HepG2 (cell line): ENCODE measurements at regions not wholly inside any gene's neighbourhood (a gene's known extent, or its start where the extent isn't known, plus 50 kb on each side); places are given as distances from the start of the nearest gene placed in this dataset.

ENCODE experiments used
- GLI4 ChIP-seq: sonication (generic); formaldehyde crosslinking; IDR thresholded peaks from 2 replicates; pipeline ENCODE4 v1.5.1; 2020; ENCODE audit warnings: missing genetic modification reagents, mild to moderate bottlenecking, moderate library complexity, borderline replicate concordance
- KLF11 ChIP-seq: IDR thresholded peaks from 2 replicates; pipeline ENCODE4 v1.6.1; 2016; ENCODE audit warnings: missing compliant biosample characterization
- POLR2AphosphoS5 ChIP-seq: IDR thresholded peaks from 2 replicates; pipeline ENCODE4 v1.6.1; 2012; ENCODE audit warnings: low read depth, low read length
- TBL1XR1 ChIP-seq: fragments of 150-350 bp; IDR thresholded peaks from 2 replicates; pipeline ENCODE4 v1.6.1; 2014; ENCODE audit warnings: borderline replicate concordance, low read length; ENCODE audit not compliant: partially characterized antibody
- ZFX ChIP-seq: sonication (generic); formaldehyde crosslinking; IDR thresholded peaks from 2 replicates; pipeline ENCODE4 v1.4.0; 2020; ENCODE audit warnings: mild to moderate bottlenecking, low read depth, missing genetic modification reagents, moderate library complexity
- ZNF737 ChIP-seq: sonication (generic); formaldehyde crosslinking; IDR thresholded peaks from 2 replicates; pipeline ENCODE4 v1.5.0; 2020; ENCODE audit warnings: missing genetic modification reagents, mild to moderate bottlenecking, borderline replicate concordance
- TF ChIP-seq, protein P1 (sequence below): sonication (generic); formaldehyde crosslinking; IDR thresholded peaks from 2 replicates; pipeline ENCODE4 v1.4.0; 2020; ENCODE audit warnings: missing genetic modification reagents, borderline replicate concordance
- TF ChIP-seq, protein P2 (sequence below): sonication (generic); formaldehyde crosslinking; IDR thresholded peaks from 2 replicates; pipeline ENCODE4 v1.5.0; 2020; ENCODE audit warnings: mild to moderate bottlenecking, missing genetic modification reagents, moderate library complexity
- TF ChIP-seq, protein P3 (sequence below): sonication (generic); formaldehyde crosslinking; IDR thresholded peaks from 2 replicates; pipeline ENCODE4 v1.5.0; 2020; ENCODE audit warnings: missing genetic modification reagents, mild to moderate bottlenecking, borderline replicate concordance

- TF ChIP-seq, protein P1, sequence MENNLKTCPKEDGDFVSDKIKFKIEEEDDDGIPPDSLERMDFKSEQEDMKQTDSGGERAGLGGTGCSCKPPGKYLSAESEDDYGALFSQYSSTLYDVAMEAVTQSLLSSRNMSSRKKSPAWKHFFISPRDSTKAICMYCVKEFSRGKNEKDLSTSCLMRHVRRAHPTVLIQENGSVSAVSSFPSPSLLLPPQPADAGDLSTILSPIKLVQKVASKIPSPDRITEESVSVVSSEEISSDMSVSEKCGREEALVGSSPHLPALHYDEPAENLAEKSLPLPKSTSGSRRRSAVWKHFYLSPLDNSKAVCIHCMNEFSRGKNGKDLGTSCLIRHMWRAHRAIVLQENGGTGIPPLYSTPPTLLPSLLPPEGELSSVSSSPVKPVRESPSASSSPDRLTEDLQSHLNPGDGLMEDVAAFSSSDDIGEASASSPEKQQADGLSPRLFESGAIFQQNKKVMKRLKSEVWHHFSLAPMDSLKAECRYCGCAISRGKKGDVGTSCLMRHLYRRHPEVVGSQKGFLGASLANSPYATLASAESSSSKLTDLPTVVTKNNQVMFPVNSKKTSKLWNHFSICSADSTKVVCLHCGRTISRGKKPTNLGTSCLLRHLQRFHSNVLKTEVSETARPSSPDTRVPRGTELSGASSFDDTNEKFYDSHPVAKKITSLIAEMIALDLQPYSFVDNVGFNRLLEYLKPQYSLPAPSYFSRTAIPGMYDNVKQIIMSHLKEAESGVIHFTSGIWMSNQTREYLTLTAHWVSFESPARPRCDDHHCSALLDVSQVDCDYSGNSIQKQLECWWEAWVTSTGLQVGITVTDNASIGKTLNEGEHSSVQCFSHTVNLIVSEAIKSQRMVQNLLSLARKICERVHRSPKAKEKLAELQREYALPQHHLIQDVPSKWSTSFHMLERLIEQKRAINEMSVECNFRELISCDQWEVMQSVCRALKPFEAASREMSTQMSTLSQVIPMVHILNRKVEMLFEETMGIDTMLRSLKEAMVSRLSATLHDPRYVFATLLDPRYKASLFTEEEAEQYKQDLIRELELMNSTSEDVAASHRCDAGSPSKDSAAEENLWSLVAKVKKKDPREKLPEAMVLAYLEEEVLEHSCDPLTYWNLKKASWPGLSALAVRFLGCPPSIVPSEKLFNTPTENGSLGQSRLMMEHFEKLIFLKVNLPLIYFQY (CRISPR knock-in tag) = no peak
- TF ChIP-seq TBL1XR1 = no peak
- no peak for TF ChIP-seq GLI4 (CRISPR knock-in tag)
- TF ChIP-seq, protein P2, sequence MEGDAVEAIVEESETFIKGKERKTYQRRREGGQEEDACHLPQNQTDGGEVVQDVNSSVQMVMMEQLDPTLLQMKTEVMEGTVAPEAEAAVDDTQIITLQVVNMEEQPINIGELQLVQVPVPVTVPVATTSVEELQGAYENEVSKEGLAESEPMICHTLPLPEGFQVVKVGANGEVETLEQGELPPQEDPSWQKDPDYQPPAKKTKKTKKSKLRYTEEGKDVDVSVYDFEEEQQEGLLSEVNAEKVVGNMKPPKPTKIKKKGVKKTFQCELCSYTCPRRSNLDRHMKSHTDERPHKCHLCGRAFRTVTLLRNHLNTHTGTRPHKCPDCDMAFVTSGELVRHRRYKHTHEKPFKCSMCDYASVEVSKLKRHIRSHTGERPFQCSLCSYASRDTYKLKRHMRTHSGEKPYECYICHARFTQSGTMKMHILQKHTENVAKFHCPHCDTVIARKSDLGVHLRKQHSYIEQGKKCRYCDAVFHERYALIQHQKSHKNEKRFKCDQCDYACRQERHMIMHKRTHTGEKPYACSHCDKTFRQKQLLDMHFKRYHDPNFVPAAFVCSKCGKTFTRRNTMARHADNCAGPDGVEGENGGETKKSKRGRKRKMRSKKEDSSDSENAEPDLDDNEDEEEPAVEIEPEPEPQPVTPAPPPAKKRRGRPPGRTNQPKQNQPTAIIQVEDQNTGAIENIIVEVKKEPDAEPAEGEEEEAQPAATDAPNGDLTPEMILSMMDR = no peak
- TF ChIP-seq ZFX (CRISPR knock-in tag) = no peak
- no peak for TF ChIP-seq ZNF737
- TF ChIP-seq KLF11 = no peak
- TF ChIP-seq POLR2AphosphoS5 = no peak
- TF ChIP-seq, protein P3, sequence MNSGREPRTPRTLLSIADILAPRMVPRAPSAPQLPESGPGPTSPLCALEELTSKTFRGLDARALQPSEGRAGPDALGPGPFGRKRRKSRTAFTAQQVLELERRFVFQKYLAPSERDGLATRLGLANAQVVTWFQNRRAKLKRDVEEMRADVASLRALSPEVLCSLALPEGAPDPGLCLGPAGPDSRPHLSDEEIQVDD (CRISPR knock-in tag) = no peak
Measured at GRCh38 chr2:200089756-200090109, 134.4 kb downstream of the MAIP1 start.
